Eye (tissue), 1 donor: ENCODE measurements at regions not wholly inside any gene's neighbourhood (a gene's known extent, or its start where the extent isn't known, plus 50 kb on each side); places are given as distances from the start of the nearest gene placed in this dataset.
A peak's percentile ranks its signal among the peaks of the same experiment; 100 is the strongest.
"Not testable (repeated sequence)": the region's sequence is repeated elsewhere in the genome, so short reads cannot be mapped to it uniquely, and the experiment has no call there.

ENCODE experiments used
- DNase-seq: peaks from one replicate; pipeline ENCODE4 v3.0.0-alpha.2; 2015

DNA sequence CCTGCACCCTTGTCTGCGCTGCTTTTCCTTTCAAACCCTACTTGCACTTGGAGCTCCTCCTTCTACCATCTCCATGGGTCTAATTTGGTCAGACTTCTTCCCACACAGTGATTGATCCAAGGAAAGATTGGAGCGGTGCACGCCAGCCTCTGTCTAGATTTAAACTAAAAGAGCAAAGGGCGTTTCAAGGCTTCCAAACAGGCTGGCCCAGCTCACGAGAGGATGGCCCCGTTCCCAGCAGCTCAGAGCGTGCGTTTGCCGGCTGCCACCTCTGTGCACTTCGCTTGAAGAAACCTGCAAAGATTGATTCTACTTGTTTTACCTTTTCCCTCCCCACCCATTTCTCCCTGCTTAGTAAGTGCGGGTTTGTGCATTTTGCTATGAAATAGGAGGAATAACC lies 78.8 kb upstream of the ALKAL2 start:
- DNase-seq: no peak

DNA sequence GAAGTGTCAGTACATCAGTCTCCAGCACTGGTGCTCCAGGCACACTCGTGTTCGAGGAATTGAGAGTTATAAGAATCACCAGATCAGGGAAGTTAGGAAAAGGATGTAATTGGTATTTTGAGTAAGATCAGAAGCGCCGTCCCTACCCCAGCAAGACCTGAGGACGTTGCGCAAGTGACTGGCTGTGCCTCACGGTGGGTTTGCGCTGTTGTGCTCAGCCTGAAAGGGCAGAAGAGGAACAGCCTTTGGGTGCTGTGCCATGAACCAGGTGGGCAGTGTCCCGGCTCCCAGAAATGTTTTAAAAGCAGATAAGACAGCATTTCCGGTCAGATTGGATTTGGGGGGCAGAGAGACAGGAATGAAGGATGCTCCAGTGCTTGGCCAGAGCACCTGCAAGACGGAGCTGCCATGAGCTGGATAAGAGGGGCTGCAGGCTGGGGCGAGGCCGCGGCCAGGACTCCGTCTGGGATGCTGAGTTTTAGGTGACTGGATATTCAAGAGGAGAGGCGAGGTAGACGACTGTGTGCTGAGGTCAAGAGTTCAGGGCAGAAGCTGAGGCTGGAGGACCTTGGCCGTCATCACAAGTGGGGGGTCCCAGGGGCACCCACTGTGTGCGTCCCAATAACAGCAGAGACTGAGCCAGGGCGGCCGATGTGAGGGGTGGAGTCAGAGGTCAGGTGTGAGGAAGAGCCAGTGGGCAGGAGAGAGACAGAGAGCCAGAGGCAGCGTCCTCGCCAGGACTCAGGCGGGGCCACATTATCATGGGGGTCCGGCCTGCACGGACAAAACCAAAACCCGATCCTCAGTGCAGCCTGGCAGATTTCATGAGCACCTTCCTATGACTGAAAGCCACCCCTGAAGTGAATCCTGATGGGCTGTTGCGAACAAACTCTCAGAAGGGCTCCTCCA lies 77.7 kb upstream of the ALKAL2 start:
- DNase-seq: no peak

DNA sequence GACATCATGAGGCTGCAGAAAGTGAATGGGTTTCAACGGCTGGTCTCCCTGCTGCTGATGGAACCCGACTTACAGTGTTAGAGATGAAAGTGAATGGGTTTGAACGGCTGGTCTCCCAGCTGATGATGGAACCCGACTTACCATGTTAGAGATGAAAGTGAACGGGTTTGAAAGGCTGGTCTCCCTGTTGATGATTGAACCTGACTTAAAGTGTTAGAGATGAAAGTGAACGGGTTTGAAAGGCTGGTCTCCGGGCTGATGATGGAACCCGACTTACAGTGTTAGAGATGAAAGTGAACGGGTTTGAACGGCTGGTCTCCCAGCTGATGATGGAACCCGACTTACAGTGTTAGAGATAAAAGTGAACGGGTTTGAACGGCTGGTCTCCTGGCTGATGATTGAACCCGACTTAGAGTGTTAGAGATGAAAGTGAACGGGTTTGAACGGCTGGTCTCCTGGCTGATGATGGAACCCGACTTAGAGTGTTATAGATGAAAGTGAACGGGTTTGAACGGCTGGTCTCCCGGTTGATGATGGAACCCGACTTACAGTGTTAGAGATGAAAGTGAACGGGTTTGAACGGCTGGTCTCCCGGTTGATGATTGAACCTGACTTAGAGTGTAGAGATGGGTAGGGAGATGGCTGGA lies 76.1 kb upstream of the ALKAL2 start:
- DNase-seq: no peak

DNA sequence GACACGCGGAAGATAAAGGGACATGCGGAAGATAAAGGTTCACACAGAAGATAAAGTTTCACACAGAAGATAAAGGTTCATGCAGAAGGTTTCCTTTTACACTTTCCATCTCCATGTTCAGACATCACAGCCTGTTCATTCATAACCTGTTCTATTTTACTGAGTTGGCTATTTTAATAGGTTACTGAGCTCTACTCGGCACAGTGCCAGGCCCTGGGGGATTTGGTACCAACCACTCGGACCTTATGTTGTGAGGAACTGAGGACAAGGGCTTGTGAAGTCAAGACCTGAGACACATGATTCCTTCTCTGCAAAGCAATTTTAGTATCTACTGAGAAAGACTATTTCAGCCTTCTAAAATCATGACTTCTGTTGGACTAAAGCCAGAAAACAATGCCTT lies 75.0 kb upstream of the ALKAL2 start:
- DNase-seq: no peak

GRCh38 chr2:360124-360523 lies 72.2 kb upstream of the ALKAL2 start:
- DNase-seq: no peak

DNA sequence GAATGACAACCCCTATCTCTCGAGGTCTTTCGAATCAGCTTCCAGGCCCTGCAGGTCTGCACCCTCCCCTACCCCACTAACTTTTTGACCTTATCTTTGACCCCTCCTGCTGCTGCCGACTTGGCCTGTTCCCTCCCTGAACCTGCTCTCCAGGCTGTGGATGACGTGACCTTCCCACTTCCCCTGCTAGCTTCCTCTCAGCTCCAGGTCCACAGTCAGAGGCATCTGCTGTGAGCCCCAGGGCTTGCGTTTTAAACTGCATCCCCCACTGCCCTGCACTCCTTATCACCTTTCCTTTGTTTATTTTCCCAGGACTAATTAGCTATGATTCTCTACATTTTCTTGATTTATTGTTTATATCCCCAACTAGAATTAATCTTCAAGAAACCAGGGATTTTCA lies 71.2 kb upstream of the ALKAL2 start:
- no peak for DNase-seq

DNA sequence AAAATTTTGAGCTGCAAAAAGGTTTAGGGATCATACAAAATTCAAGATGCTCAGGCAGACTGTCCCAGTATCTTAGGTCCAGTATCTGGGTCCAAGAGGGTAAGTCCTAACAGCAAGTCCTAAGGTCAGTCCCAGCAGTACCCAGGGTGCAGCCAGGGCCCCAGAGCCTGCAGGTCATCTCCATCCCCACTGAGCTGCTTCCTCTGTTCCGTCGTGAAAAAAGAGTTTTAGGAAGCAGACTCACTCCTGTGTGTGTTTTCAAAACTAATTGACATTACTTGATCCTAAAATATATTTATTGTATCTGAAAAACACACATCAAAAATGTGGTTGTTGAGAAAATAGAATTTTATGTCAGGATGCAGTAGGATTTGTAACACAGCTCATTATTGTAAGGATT lies 69.9 kb upstream of the ALKAL2 start:
- DNase-seq: no peak

GRCh38 chr2:356304-356703 lies 68.4 kb upstream of the ALKAL2 start:
- not testable (repeated sequence) for DNase-seq

DNA sequence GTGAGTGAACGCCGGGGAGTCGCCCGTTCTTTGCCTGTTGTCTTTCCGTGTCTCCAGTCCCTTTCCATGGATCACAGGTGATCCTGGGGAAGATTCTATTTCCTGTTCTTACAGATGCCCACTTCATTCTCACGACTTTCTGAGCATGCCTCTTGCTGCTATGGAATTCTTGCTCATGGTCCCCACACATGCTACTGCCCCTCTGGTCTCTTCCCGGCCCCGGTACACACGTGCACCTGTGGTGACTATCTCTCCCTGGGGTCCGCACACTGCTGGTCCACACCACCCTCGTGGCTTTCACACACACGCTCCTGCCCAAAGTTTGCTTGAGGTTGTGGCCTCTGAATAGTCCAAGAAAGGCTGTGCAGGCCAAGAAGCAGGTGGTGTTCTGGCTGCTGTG lies 67.9 kb upstream of the ALKAL2 start:
- no peak for DNase-seq

- peak; percentile 25 for DNase-seq
These were observed 64.8 kb upstream of the ALKAL2 start for GRCh38 chr2:352696-353095.

GRCh38 chr2:349390-349789 lies 61.5 kb upstream of the ALKAL2 start:
- DNase-seq: no peak

DNA sequence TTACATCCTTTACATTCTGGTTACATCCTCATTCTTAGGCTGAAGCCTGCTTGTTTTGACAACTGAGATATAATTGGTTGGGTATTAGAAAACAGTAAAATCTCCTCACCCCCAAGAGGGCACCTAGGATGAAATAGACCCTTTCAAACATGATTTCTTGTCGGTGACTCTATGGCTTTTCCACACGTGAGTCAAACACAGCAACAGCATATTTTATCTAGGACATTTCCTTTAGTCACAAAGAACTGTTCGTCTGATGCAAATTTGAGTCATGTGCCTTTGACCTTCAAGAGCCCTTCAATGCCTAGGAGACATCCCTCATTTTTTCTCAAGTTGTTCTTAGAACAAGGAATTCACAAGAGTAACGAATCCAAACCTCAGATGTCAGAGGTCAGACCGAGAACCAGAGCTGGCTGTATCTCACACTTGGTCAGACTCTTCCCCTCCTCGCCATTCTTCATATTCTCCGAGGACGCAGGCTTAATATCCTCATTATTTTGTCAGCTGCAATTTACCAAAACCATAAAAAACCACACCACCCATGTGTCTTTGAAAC lies 60.5 kb upstream of the ALKAL2 start:
- DNase-seq: no peak

- DNase-seq: no peak
These were observed 56.9 kb upstream of the ALKAL2 start for GRCh38 chr2:344811-345210.

- no peak for DNase-seq
These were observed 55.5 kb upstream of the ALKAL2 start for GRCh38 chr2:343355-343754.

DNA sequence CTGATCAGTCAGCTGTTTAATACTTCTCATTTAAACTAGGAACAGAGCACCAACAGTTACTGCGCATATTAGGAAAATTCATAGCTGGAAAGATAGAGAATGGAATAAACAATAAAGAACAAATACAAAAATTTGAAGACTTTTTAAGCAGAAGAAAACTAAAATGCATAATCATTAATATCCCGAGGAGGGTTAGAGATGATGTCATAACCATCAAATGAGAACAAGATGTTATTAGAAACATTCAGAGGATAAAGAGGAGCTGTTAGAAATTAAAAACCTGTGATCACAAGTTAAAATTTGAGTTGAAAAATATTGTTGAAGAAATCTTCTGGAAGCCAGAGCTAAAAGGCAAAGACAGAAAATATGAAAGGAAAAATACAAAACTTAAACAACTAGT lies 54.0 kb upstream of the ALKAL2 start:
- no peak for DNase-seq

- no peak for DNase-seq
These were observed 53.2 kb upstream of the ALKAL2 start for GRCh38 chr2:341017-341542.
